Uterus (tissue), 3 donors: ENCODE measurements at regions not wholly inside any gene's neighbourhood (a gene's known extent, or its start where the extent isn't known, plus 50 kb on each side); places are given as distances from the start of the nearest gene placed in this dataset.

ENCODE experiments used
- DNase-seq, 2 donors: peaks; one replicate each; pipeline ENCODE4 v3.0.0-alpha.2; 2019 to 2020
- H3K27ac ChIP-seq, 2 donors: fragments of 200-600 bp; sonication (generic); 1 replicate in 1 of 2; 2 replicates in 1 of 2; pipeline ENCODE4 v1.5.1; 2016 to 2018
- H3K27me3 ChIP-seq, 2 donors: fragments of 200-600 bp; sonication (generic); one replicate each; pipeline ENCODE4 v1.5.1; 2018 to 2019; ENCODE audit warnings: control low read depth in 1 of 2
- H3K36me3 ChIP-seq, 2 donors: fragments of 200-600 bp; sonication (generic); one replicate each; pipeline ENCODE4 v1.5.1; 2019; ENCODE audit warnings: control low read depth in 1 of 2
- H3K4me1 ChIP-seq, 2 donors: fragments of 200-600 bp; sonication (generic); one replicate each; pipeline ENCODE4 v1.5.1; 2018 to 2019; ENCODE audit warnings: control low read depth in 1 of 2
- H3K4me3 ChIP-seq, 2 donors: fragments of 200-600 bp; sonication (generic); 1 replicate in 1 of 2; 2 replicates in 1 of 2; pipeline ENCODE4 v1.5.1; 2018 to 2019; ENCODE audit warnings: mild to moderate bottlenecking in 1 of 2
- H3K9me3 ChIP-seq, 2 donors: fragments of 200-600 bp; sonication (generic); one replicate each; pipeline ENCODE4 v1.5.1; 2019; ENCODE audit warnings: control low read depth in 1 of 2
- CTCF ChIP-seq, 4 experiments: fragments of 200-600 bp in 2 of 4; fragments of 450-650 bp in 2 of 4; sonication (generic) in 2 of 4; IDR thresholded peaks; one replicate each; pipeline ENCODE4 v1.5.1; 2016 to 2019; ENCODE audit warnings: antibody characterized with exemption in 4 of 4, mild to moderate bottlenecking in 2 of 4, moderate library complexity in 1 of 4
- POLR2A ChIP-seq, 2 donors: fragments of 450-650 bp; IDR thresholded peaks; one replicate each; pipeline ENCODE4 v1.6.1; 2016; ENCODE audit warnings: antibody characterized with exemption in 2 of 2, mild to moderate bottlenecking in 1 of 2, moderate library complexity in 1 of 2
- intact Hi-C: fragments of 100-400 bp; cut with DNase I; formaldehyde crosslinking; loops from one replicate; pipeline ENCODE4 v1.15.1; 2023; ENCODE audit warnings: low total_unique reads
- donor health status: DM: yes; HTN: yes; CAD: no.

- DNase-seq = no peak
- Histone ChIP-seq H3K27ac (no peak overlapping the region), H3K36me3 (no peaks in the 10 kb centered on the region), H3K4me3 (no peak overlapping the region), H3K9me3 (peaks cover 0 to 8% of the 10 kb centered on the region in 2 donors), H3K27me3 (no peaks in the 10 kb centered on the region), H3K4me1 (no peaks in the 10 kb centered on the region)
- intact Hi-C loops = no loop called here
- TF ChIP-seq POLR2A (IDR thresholded peaks at IDR 0.05) (no peak), CTCF (IDR thresholded peaks at IDR 0.05) (no peak)
These were observed 172.3 kb downstream of the TENT4A start for GRCh38 chr5:6885581-6885980.

GRCh38 chr5:6886866-6887265 lies 173.6 kb downstream of the TENT4A start:
- no peak overlapping the region for H3K4me3 ChIP-seq
- no peaks in the 10 kb centered on the region for H3K4me1 ChIP-seq
- no peak for DNase-seq
- no peaks in the 10 kb centered on the region for H3K27me3 ChIP-seq
- TF ChIP-seq CTCF (IDR thresholded peaks at IDR 0.05) = no peak
- no peak for TF ChIP-seq POLR2A (IDR thresholded peaks at IDR 0.05)
- no peaks in the 10 kb centered on the region for H3K36me3 ChIP-seq
- H3K27ac ChIP-seq = no peak overlapping the region
- intact Hi-C loops = no loop called here
- peaks cover 0 to 8% of the 10 kb centered on the region in 2 donors for H3K9me3 ChIP-seq

GRCh38 chr5:6889030-6889429 lies 175.8 kb downstream of the TENT4A start:
- Histone ChIP-seq H3K27ac (no peak overlapping the region), H3K4me3 (no peak overlapping the region), H3K27me3 (no peaks in the 10 kb centered on the region), H3K9me3 (peaks cover 0 to 8% of the 10 kb centered on the region in 2 donors), H3K4me1 (no peaks in the 10 kb centered on the region), H3K36me3 (no peaks in the 10 kb centered on the region)
- DNase-seq = no peak
- no peak for TF ChIP-seq POLR2A (IDR thresholded peaks at IDR 0.05)
- intact Hi-C loops = no loop called here

GRCh38 chr5:6899221-6899620 lies 186.0 kb downstream of the TENT4A start:
- DNase-seq = no peak

GRCh38 chr5:6900247-6901227 lies 187.3 kb downstream of the TENT4A start:
- DNase-seq = no peak
- no peaks in the 10 kb centered on the region for H3K36me3 ChIP-seq
- intact Hi-C loops = no loop called here
- no peaks in the 10 kb centered on the region for H3K27me3 ChIP-seq
- no peaks in the 10 kb centered on the region for H3K4me1 ChIP-seq
- TF ChIP-seq CTCF (IDR thresholded peaks at IDR 0.05) = no peak
- TF ChIP-seq POLR2A (IDR thresholded peaks at IDR 0.05) = no peak
- H3K9me3 ChIP-seq = no peaks in the 10 kb centered on the region
- H3K27ac ChIP-seq = no peak overlapping the region
- no peak overlapping the region for H3K4me3 ChIP-seq

More at GRCh38 chr5:6899221-6899620, 186.0 kb downstream of the TENT4A start:
- TF ChIP-seq POLR2A (IDR thresholded peaks at IDR 0.05) (no peak), CTCF (IDR thresholded peaks at IDR 0.05) (no peak)
- Histone ChIP-seq H3K27me3 (no peaks in the 10 kb centered on the region), H3K36me3 (no peaks in the 10 kb centered on the region), H3K4me1 (no peaks in the 10 kb centered on the region), H3K9me3 (no peaks in the 10 kb centered on the region), H3K4me3 (no peak overlapping the region), H3K27ac (no peak overlapping the region)
- intact Hi-C loops = no loop called here
